HPDE6-E6E7 (cell line): ENCODE measurements at regions not wholly inside any gene's neighbourhood (a gene's known extent, or its start where the extent isn't known, plus 50 kb on each side); places are given as distances from the start of the nearest gene placed in this dataset.

Source experiments
- DNase-seq: peaks from one replicate; pipeline ENCODE4 v3.0.0; 2011; ENCODE audit warnings: missing footprints; ENCODE audit errors: extremely low spot score

DNA sequence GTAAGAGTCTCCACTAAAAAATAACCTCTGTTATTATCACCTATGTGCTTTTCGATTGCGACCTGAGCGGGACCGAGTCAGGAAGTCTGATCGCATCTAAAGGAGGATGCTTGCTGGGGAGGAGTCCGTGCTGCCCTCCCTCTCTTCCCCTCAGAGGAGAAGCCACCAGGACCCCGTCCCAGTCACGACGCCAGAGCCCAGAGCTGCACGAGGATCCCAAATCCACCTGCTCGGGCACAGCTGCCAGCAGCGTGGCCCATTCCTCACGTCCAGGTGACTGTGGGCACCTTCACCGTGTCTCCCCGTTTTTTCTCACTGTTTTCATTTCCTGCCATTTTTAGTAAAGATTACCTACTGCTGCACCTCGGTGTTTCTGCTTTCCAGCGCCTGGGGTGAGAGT lies 390.3 kb downstream of the BRD1 start:
- DNase-seq: no peak

DNA sequence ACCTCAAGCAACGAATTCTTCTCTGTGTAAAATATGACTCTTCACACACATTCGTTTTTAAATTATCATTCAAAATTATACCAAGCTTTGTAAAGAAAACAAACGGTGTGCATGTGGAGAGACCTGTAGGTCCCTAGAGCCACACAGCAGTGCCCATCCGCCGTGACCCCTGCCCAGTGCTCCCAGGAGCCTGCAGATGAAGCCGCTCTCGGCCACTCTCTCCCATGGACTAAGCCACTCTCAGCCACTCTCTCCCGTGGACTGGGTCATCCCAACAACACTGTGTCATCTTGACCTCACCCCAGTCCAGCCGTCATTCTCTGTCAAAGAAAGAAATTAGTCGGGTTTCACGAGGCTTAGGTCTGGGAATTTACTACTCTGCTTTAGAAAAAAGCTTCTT lies 391.6 kb downstream of the BRD1 start:
- DNase-seq: no peak

DNA sequence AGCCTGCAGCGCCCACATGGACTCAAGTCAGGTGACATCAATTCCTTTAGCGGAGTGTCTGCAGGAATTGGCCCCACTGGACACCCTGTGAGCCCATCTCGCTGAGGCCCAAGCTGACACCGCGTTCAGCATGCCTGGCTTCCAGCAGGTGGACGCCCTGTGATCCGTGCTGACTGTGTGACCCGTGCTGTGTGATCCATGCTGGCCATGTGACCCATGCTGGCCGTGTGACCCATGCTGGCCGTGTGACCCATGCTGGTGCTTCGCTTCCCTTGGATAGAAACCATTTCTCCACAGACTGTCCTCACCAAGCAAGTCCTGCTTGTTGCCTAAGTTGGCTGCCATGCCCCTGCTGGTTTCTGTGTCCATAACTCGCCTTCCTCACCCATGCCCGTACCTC lies 392.1 kb downstream of the BRD1 start:
- DNase-seq: no peak

DNA sequence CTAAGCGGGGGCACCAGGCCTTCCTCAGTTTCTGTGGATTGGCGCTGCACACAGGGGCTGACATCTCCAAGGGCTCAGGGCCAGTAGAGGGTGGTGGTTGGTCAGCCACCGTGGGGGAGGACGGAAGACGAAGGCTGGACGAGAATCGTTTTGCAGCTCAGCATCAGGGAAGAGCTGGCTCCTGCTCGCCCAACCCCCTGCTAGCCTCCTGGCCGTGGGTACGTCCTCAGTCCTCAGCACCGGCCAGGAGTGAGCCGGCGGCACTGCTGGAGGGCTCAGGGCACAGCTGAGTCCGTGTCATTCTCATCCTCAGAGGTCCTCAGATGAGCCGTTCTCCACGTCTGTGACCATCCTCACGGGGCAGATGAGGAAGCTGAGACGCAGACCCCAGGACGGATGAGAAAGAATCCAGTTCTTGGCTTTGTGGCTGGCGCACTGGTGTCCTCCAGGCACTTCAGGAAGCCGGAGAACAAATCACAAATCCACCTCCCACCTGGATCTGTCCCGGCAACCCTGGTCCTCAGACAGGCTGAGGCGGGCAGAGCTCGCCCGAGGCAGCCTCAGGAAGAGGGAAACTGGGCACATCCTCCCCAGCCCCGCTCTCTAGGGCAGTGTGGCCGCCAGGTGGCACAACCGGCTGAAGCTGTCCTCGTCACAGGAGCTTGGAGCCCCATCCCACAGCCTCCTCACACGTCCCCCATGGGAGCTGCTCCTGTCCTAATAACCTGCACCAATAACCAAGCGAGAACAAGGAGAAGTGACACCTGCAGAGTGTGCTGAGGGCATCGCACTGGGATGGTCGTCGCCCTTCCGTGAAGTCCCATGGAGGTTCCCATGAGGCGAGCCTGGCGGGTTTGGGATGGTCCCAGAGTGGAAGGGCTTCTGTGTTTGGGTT lies 393.7 kb downstream of the BRD1 start:
- no peak for DNase-seq

DNA sequence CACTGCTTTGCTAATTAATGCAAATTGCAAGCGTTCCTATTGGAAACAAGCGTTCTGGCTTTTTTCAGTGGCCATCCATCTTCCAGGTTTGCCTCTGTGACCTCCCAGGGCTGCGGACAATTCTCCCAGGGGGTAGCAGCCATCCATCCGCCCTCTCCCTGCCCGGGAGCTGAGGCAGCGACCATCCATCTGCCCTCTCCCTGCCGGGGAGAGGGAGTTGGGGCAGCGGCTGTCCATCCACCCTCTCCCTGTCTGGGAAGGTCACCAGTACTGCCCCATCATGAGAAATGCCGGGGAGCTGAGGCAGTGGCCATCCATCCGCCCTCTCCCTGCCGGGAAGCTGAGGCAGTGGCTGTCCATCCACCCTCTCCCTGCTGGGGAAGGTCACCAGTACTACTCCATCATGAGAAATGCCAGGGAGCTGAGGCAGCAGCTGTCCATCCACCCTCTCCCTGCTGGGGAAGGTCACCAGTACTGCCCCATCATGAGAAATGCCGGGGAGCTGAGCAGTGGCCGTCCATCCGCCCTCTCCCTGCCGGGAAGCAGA lies 394.7 kb downstream of the BRD1 start:
- no peak for DNase-seq

DNA sequence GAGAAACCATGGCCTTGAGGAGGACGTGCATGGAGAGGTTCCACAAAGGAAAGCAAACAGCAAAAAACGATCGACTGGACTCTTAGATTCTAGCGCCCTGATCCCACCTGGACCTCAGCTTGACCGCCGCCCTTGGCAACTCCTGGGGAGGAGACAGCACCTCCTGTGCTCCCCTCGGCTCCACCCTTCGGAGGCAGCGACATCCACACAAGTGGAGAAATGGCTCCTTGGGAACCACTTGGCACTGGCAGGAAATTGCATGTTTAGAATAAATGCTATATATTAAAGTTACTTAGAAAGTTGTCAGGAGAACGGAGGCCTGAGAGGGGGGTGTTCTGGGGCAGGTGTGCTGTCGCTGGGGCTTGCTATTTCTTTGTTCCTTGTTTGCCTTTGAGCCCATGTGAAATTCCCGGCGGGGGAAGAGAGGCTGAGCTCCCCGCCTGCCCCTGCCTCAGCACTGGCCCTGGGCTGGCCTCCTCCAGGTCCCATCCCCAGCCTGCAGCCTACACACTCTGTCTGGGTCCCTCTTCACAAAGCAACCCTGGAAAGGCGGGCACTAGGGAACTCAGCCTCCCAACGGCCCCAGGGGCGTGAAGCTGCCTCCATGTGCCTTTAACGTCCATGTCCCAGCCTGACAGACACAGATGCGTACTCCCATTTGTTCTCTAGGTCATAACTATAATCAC lies 395.3 kb downstream of the BRD1 start:
- no peak for DNase-seq

DNA sequence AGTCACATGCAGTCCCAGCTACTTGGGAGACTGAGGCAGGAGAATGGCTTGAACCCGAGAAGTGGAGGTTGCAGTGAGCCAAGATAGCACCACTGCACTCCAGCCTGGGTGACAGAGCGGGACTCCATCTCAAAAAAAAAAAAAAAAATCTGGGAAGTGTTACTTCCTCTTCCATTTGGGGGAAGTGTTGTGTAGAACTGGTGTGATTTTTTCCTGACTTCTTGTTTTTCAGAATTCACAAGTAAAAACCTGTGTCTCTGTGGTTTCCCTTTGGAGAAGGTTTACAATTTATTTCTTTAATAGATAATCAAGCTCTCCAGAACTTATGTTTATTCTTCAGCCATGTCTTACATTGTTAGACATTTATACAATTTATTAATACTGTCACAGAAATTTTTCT lies 396.1 kb downstream of the BRD1 start:
- DNase-seq: no peak

DNA sequence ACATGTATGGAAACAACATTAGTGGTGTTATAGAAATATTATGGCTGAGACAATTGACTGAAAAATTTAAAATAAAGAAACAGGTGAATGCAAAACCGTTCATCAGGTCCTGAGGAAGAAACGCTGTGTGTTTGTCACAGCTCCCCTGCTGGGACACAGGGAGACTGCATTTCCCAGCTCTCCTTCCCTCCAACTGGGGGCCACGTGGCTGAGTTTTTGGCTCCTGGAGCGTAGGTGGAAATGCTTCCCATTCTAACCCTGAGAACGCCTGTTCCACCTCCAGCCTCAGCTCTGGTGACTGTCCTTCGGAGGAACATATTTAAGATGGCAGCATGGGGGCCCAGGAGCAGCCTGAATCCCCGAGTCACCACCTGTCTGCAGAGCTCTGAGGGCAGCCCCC lies 398.6 kb downstream of the BRD1 start:
- DNase-seq: no peak

DNA sequence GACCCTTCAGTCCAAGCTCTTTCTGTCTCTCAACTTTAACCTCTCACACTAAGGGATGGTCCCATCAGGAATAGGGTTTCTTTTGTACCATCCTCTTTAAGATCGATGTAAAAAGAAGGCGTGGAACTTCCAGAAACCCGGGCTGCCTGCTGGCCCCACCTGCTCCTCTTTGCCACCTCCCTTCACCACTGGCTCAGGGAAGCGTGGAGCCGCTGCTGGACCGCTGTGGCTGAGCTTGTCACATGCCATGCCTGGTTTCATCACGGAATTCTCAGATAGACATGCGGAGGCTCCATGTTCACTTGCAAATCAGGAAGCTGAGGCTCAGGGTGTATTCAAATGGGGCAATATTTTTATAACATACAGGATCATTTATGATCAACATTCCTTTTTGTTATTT lies 399.7 kb downstream of the BRD1 start:
- no peak for DNase-seq

DNA sequence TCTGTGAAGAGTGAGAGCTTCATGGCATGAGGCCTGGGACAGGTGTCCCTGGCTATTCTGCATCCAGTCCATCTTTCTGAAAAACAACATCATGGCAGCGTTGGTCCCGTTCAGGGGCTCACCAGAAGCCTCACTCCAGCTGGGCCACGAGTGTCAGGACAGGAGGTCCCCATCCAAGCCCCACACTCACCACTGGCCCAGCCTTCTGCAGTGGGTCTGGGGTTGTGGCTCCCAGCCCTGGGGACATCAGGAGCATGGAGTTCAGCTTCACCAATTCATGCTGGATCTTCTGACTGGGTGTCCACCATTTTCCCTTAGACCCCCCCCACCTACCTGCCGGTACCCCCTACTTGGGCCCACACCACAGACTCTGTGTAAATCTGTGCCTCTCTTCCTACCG lies 400.3 kb downstream of the BRD1 start:
- DNase-seq: no peak

DNA sequence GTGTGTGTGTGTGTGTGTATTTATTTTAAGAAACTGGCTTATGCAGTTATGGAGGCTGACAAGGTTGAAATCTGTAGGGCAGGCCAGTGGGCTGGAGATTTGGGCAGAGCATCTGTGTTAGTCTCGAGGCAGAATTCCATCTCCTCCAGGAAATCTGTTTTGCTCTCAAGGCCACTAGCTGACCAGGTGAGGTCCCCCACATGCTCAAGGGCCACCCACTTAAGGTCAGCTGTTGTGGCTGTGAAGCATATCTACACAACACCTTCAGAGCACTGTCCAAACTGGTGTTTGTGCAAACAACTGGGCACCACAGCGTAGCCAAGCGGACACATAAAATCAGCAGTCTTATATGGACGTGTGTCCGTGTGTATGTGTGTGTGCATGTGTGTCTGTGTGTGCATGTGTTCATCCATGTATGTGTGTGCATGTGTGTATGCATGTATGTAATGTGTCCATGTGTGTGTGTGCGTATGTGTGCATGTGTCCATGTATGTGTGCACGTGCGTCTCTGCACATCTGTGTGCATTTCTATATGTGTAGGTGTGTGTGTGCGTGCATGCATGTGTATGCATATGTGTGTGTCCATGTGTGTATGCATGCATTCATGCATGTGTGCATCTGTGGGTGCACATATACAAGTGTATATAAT lies 400.9 kb downstream of the BRD1 start:
- no peak for DNase-seq

DNA sequence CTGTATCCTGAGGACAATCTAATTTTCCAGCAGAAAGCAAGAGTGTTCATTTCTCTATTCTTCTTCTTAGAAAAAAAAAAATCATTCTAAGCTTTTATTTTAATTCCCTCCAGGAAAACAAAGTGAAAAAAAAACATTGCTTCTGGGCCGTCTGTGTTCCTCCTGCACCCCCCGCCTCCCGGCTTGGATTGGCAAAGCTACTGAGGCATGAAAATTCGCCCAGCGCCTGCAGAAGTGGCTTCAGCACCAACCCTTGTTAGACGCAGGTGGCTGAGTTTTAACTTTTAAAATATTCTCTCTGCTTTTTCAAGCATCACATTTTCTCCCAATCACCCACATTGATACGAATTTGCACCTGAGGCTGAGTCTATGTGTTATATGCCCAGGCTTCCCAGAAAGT lies 401.6 kb downstream of the BRD1 start:
- DNase-seq: no peak

DNA sequence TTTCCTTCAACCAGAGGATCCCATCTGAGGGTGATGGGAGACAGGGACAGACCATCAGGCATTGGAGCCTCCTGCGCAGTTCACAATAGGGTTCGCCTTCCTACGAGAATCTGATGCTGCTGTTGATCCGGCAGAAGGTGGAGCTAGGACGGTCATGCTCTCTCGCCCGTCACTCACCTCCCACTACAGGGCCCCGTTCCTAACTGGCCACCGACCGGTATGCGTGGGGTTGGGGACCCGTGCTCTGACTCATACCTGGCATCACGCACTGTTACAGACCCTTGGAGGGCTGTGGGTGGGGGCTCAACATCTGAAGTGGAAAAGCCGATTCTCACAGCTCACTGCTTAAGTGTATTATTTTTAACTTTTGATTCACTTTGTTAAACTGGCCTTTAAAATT lies 402.3 kb downstream of the BRD1 start:
- DNase-seq: no peak

DNA sequence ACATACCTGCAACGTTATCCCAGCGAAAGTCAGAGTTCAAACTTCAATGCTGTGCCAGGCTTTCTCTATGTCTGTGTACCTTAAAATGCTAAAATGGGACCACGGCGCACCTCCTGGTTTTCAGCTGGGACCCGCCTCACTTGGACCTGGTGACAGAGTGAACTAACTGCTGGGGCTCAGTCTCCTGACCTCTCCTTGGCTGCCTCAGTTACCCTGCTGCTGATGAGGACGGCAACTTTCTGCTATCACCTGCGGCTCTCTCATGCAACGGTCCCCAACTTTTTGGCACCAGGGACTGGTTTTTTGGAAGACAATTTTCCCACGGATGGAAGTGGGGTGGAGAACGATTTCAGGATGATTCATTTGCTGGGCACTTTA lies 402.8 kb downstream of the BRD1 start:
- no peak for DNase-seq

DNA sequence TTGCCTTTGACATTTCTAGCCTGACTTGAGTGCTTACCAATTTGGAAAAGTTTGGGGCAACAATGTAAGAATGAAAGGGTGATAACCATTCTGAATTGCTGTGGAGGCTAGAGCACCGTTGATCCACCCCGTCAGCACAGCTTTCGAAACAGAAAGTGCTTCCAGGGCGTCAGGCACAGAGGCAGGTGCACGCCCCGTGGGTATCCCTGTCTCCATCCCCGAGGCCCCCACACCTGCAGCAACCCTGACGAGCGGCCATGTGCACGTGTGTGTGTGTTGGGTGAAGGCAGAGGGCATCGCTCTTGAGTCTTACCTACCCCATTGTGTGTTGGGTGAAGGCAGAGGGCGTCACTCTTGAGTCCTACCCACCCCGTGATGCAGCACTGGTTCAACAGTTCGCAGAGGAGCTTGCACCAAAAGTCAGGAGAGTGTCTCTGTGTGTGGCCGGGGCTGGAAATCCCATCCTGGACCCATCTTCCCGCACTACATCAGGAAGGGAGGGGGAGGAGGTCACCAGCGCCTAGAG lies 404.5 kb downstream of the BRD1 start:
- DNase-seq: no peak

DNA sequence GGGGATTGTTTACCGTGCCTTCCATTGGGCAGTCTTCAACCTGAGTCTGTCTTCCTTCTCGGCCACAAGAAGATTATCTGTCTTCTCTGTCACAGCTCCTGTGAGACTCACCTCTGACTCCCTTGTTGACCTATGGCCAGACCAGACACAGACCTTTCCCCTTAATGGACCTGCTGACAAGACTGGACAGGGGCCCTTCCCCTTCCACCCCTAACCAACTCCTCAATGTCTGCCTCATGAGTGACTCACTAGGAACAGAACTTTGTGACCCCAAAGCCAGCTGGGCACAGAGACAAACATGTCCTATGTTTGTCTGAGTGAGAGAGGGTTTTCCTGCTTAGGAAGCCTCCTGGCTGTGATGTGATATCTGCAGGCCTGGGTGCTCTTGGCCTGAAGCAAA lies 405.0 kb downstream of the BRD1 start:
- no peak for DNase-seq

DNA sequence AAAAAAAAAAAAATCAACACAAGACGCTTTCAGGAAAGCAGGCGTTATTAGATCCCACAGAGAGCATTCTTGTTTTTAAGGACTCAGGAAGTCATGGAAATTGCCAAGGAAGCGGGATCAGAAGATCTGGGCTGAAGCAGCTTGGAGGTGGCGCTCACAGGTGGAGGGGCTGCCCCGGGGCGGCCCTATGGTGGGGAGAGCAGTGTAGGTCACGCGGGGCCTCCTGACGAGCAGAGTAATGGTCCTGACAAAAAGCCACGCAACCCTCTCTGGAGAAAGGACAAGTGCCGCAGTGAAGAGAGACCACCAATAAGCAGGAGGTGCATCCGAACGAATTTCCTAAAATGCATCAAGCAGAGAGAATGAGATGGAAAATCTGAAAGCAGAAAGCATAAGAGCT lies 407.0 kb downstream of the BRD1 start:
- no peak for DNase-seq

DNA sequence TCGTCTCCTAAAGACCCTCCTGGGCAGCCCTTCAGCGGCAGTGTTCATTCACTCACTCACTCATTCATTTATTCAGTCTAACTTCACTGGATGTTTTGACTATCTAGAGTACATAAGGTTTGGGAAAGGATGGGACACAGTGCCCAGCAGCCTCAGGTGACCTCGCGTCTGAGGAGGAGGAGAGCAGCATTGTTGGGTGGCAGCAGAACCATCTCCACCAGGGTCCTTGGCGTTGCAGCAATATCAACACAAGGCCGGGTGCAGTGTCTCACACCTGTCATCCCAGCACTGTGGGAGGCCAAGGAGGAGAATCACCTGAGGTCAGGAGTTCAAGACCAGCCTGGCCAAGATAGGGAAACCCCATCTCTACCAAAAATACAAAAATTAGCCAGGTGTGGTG lies 408.0 kb downstream of the BRD1 start:
- no peak for DNase-seq

DNA sequence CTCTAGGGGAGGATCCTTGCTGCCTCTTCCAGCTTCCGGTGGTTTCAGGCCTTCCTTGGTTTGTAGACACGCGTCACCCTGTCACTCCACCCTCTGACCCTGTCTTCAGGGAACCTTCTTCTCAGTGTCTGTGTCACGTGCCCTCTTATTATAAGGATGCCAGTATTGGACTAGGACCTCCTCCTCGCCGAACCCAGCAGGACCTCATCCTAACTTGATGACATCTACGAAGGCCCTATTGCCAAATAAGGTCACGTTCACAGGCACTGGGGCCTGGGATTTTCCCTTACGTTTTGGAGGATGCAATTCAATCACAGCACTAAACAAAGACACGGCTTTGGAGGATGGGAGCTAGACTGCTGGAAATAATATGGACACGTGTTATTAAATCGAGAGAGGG lies 408.7 kb downstream of the BRD1 start:
- no peak for DNase-seq

DNA sequence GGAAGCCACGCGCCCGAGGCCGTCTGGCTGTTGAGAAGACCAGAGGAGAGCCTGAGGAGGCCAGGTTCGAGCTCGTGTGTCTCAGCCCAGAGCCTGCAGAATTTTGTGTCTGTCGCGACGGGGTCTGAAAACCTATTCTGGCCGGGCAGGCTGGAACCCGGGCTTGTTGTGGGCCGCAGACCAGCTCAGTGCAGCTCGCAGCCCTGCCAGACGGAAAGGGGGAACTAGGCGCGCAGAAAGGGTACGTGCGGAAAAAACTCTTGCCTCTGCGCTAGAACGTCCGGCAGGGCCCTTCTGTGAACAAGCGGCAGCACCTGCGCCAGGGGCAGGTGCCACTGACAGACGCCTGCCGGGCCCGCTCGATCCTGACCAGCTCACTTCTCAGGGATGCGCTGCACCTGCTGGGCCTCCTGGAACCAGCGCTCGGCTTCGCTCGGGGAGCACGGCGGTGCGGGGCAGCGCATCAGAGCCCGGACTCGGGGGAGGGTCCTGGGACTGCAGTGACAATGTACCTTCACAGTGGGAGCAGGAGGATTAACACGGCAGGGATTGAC lies 409.3 kb downstream of the BRD1 start:
- no peak for DNase-seq

DNA sequence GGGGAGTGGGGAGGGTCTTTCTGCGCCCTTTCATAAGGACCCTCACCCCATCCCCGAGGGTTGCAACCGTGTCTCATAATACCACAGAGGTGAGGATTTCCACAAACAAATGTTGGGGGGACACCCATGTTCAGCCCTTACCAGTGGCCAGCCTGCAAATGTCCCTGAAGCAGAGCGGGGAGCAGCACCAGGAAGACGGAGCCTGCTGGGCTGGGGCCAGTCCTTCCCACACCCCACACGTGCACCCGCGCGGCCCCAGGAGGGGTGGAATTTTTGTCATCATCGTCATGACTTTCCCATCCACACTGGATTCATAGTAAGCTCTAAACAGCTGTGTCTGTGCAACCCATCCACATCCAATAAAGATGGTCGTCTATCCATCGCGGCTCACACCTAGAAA lies 409.8 kb downstream of the BRD1 start:
- DNase-seq: no peak

DNA sequence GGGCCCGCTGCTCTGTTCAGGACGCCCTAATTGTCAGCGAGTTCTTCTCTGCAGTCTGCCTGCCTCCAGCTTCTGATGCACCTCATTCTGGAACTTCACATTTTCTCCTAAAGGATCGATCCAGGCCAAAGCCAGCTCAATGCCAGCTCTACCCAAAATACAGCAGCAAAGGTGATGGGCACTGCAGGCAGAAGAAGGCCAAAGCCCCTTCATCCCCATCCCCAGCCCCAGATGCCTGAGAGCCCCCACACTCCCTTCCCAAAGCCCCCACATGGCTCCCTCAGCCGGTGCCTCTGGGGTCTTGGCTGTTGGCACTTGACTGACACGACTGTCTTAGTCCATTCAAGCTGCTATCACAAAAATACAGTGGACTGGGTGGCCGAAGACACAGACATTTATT lies 410.3 kb downstream of the BRD1 start:
- DNase-seq: no peak
